Stimulated activated naive CD8-positive, alpha-beta T cell treated with anti-CD3 and anti-CD28 coated beads, Interleukin-15, Interleukin-2, amounts not matched to agents 100 U/mL and 50 U/mL, for 24 hours (primary cell): ENCODE measurements at regions not wholly inside any gene's neighbourhood (a gene's known extent, or its start where the extent isn't known, plus 50 kb on each side); places are given as distances from the start of the nearest gene placed in this dataset.
"Not testable (repeated sequence)": the region's sequence is repeated elsewhere in the genome, so short reads cannot be mapped to it uniquely, and the experiment has no call there.

Source experiments
- ATAC-seq: fragments of 150-1000 bp; cut with Tn5 transposase; one replicate; pipeline ENCODE4 v1.10.0; 2021
- DNase-seq: peaks from one replicate; pipeline ENCODE4 v3.0.0; 2021

DNA sequence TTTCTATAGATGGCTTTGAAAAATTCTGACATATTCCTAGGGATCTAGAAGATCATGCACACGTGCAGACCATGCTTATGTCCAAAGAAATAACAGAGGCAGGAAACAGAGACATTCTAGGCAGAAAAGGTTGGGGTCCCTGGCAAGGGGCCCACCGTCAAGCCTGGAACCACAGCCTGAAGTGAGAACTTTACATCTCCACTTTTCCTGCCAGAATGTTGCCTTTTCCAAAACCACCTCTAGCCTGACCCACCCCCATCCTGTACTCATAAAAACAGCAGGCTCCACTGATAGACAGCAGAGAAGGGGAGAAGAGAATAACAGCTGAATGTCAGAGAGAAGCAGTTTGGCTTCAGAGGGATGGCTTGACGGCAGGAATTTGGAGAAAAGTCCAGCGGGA lies 257.3 kb upstream of the NT5E start:
- ATAC-seq (no peak), DNase-seq (no peak)

DNA sequence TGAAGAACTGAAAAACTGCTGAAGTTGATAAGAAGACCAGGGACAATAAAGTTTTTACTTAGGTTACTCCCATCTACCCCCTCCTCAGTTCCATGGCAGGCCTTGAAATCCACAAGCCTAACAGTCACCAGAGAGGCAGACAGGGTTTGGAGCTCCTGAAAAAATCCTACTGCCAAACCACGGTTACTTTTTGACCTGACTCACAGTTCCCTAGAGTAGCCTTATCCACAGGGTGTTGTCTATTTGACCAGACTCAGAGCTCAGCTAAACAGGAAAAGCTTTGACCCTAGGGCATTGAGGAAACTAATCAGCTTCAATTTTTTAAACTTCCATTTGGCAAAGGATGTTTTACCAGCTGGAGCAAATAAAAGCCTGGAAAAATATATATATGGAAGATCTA lies 257.7 kb upstream of the NT5E start:
- ATAC-seq (no peak), DNase-seq (no peak)

GRCh38 chr6:85191656-85192055 lies 258.2 kb upstream of the NT5E start:
- ATAC-seq (no peak), DNase-seq (no peak)

GRCh38 chr6:85186546-85187175 lies 263.2 kb upstream of the NT5E start:
- DNase-seq (no peak), ATAC-seq (no peak)

GRCh38 chr6:85185977-85186376 lies 263.9 kb upstream of the NT5E start:
- no peak for ATAC-seq
- DNase-seq: no peak

DNA sequence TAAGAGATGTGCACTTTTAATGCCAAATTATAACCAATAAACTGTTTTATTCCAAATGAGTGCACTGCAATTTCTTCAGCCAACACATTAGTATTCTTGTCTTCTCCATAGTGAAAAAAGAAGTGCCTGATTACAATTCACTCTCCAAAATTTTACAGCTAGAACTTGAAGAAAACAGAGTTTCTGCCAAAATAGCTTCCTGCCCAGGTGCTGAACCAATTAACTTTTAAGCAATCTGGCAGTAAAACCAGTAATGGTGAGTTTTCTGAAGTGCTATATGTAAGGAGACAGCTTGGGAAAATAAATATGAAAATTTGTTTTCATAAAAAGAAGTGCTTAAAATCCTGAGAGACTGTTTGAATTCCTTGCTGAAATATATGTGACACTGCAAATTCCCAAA lies 266.0 kb upstream of the NT5E start:
- no peak for ATAC-seq

GRCh38 chr6:85172705-85173104 lies 277.2 kb upstream of the NT5E start:
- ATAC-seq (no peak), DNase-seq (no peak)

More for the DNA sequence above, 266.0 kb upstream of the NT5E start:
- no peak for DNase-seq

DNA sequence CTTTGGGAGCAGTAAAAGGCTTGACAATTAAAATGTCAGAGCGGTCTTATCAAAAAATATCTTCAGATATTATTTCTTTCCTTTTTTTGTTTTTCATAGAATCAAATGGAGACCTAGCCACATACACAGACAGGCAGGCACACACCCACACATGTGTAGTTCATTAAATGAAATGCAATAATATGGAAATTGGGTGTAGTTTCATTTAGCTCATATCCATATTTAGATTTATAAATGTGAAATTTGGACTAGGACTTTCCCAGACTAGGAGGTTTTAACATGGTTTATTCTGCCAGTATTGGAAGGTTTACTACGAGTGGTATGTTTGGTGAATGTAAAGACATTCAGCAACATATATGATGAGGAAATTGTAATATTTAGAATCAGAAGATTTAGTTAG lies 277.7 kb upstream of the NT5E start:
- DNase-seq (no peak), ATAC-seq (no peak)

- no peak for ATAC-seq
- no peak for DNase-seq
Measured at GRCh38 chr6:85169189-85169588, 280.7 kb upstream of the NT5E start.

- DNase-seq (no peak), ATAC-seq (no peak)
Measured at GRCh38 chr6:85168146-85168545, 281.7 kb upstream of the NT5E start.

- DNase-seq: no peak
Measured at GRCh38 chr6:85166114-85166741, 283.7 kb upstream of the NT5E start.

GRCh38 chr6:85163156-85164080 lies 286.5 kb upstream of the NT5E start:
- DNase-seq (no peak), ATAC-seq (no peak)

More at GRCh38 chr6:85166114-85166741, 283.7 kb upstream of the NT5E start:
- ATAC-seq: no peak

DNA sequence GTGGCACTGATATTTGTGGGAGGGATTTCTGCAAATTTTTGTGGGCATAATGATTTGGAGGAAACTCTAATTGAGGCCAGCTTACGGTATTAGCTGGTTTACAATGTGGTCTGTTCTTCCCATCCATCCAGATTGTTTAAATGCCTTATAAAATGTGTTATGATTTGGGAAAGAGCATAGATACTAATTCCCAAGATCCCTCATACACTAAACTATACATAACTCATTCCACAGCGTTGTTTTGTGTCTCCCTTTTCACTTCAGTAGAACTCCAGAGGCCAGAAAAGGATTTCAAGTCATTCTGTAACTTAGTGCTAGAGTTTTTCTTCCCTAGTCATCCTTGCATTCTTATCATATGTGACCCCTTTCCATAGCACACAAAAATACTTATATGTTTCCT lies 292.6 kb upstream of the NT5E start:
- ATAC-seq (no peak), DNase-seq (no peak)

DNA sequence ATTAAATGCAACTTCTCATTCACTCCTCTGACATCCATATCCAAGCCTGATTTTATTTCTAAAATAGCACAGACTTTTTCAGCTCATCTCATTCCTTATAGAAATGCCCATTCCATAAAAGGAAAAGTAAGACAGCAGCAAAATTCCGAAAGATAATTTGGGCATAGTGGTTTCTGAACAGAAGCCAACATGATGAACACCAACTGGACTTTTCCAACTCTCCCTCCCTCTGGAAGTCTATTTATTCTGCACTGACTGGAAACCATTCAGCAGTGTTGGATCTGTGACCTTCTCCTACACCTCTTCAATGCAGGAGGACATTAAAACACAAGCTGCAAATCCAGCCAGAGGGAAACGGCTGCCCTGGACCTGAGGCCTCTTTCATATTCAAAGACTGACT lies 306.2 kb upstream of the NT5E start:
- DNase-seq: no peak
- ATAC-seq: no peak

DNA sequence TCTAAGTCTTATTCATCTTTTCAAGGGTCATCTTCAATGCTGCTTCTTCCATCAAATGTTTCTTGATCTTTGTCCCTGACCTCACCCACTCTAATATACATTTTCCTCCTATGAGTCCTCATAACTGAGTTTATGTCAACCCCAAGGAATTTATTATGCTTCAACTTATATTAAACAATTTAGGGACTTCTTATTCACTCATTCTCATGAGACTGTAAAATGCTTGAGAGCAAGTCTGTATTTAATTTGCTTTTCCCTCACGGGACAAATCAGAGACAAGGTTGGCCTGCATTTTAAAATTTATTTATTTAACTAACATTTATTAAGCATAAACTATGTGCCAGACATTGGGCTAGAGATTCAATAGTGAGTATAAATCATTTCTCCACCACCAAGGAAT lies 312.0 kb upstream of the NT5E start:
- DNase-seq (no peak), ATAC-seq (no peak)

DNA sequence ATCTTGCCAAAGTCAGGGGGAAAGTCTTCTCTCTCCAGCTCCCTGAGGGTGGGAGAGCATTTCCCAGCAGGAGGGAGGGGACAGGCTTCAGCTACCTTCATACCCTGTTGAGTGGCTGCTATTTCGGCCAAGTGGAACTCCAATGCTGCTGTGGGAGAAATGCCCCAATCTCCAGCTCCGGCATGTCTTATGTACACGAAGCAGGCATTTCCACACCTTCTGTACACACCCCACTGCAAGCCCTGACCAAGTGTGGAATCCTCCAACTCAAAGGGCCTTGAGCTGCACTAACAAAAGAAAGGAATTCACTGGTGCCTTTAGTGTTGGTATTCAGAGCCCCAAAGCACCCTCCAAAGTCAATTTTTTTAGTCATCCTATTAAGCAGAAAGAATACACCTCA lies 313.6 kb upstream of the NT5E start:
- ATAC-seq (no peak), DNase-seq (no peak)

GRCh38 chr6:85135376-85136094 lies 314.3 kb upstream of the NT5E start:
- ATAC-seq: no peak
- no peak for DNase-seq

- ATAC-seq: no peak
- DNase-seq: no peak
Measured at GRCh38 chr6:85134172-85134571, 315.7 kb upstream of the NT5E start.

GRCh38 chr6:85132091-85132490 lies 317.8 kb upstream of the NT5E start:
- DNase-seq (no peak), ATAC-seq (no peak)

- ATAC-seq: no peak
- no peak for DNase-seq
Measured at GRCh38 chr6:85130743-85131142, 319.1 kb upstream of the NT5E start.

DNA sequence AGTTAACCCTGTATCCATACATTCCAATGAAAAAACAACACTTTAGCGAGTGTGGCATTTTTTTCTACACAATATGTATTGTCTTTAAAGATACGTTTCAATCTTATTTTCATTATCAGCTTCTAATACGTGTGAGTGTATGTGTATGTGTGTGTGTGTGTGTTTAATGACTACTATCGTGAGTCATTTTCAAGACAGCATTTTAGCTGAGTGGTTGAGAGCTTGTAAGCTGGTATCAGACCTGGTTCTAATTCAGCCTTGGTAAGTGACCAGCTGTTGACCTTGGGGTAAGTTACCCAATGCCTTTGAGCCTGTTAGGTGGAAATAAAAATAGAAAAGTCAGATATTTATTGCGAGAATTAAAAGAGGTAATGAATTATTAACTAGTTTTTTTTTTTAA lies 320.0 kb upstream of the NT5E start:
- DNase-seq (no peak), ATAC-seq (no peak)

GRCh38 chr6:85128781-85129180 lies 321.1 kb upstream of the NT5E start:
- no peak for DNase-seq
- no peak for ATAC-seq

- not testable (repeated sequence) for DNase-seq, ATAC-seq
Measured at GRCh38 chr6:85128256-85128655, 321.6 kb upstream of the NT5E start.
